ENCODE measurements at regions not wholly inside any gene's neighbourhood (a gene's known extent, or its start where the extent isn't known, plus 50 kb on each side); places are given as distances from the start of the nearest gene placed in this dataset.

- TF ChIP-seq CTCF (IDR thresholded peaks at IDR 0.05), result no peak
- no peak for TF ChIP-seq POLR2AphosphoS5 (IDR thresholded peaks at IDR 0.05; ENCODE audit: low read depth, low read length)
- no peak for TF ChIP-seq FOXJ3 (CRISPR knock-in tag; IDR thresholded peaks at IDR 0.05)
- TF ChIP-seq EZH2phosphoT487 (IDR thresholded peaks at IDR 0.05; ENCODE audit: borderline replicate concordance, low read depth), result no peak
- no peak for TF ChIP-seq NRF1 (IDR thresholded peaks at IDR 0.05; ENCODE audit: low read depth, low read length)
- TF ChIP-seq, protein P1, sequence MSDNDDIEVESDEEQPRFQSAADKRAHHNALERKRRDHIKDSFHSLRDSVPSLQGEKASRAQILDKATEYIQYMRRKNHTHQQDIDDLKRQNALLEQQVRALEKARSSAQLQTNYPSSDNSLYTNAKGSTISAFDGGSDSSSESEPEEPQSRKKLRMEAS (IDR thresholded peaks at IDR 0.05; ENCODE audit: low read depth), result no peak
- TF ChIP-seq RAD21 (IDR thresholded peaks at IDR 0.05; ENCODE audit: low read length), result no peak
- TF ChIP-seq RFX5 (IDR thresholded peaks at IDR 0.05; ENCODE audit: low read length), result no peak
- no peak for TF ChIP-seq RCOR1 (IDR thresholded peaks at IDR 0.05; ENCODE audit: low read length)
- TF ChIP-seq, protein P2, sequence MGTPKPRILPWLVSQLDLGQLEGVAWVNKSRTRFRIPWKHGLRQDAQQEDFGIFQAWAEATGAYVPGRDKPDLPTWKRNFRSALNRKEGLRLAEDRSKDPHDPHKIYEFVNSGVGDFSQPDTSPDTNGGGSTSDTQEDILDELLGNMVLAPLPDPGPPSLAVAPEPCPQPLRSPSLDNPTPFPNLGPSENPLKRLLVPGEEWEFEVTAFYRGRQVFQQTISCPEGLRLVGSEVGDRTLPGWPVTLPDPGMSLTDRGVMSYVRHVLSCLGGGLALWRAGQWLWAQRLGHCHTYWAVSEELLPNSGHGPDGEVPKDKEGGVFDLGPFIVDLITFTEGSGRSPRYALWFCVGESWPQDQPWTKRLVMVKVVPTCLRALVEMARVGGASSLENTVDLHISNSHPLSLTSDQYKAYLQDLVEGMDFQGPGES (IDR thresholded peaks at IDR 0.05; ENCODE audit: low read depth, low read length), result no peak
- no peak for TF ChIP-seq GATA2 (CRISPR knock-in tag; IDR thresholded peaks at IDR 0.05)
- no peak for TF ChIP-seq TAF1 (IDR thresholded peaks at IDR 0.05; ENCODE audit: borderline replicate concordance, low read depth, low read length)
- TF ChIP-seq TCF12 (IDR thresholded peaks at IDR 0.05), result no peak
Measured at GRCh38 chr4:42781315-42781714, 111.2 kb upstream of the GRXCR1 start.
